ENCODE measurements at regions not wholly inside any gene's neighbourhood (a gene's known extent, or its start where the extent isn't known, plus 50 kb on each side); places are given as distances from the start of the nearest gene placed in this dataset.

DNA sequence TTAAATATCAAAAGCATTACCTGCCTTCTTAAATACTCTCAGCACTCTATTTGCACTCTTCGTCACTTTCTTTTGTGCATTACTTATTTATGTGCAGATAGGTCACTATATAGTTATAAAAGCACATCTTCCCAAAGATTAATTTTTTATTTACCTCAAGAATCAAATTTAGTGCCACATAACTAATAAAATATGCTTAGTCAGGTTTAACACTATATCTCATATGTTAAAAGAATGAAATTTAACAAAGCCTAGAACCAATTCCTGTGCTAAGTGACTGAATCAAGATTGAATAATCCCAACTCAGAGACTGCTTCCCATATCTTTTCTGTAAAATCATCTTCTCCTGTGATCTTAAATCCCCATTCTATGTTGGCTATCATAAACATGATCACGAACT, 957.5 kb upstream of the NXPH2 start:
- TF ChIP-seq, protein P1, sequence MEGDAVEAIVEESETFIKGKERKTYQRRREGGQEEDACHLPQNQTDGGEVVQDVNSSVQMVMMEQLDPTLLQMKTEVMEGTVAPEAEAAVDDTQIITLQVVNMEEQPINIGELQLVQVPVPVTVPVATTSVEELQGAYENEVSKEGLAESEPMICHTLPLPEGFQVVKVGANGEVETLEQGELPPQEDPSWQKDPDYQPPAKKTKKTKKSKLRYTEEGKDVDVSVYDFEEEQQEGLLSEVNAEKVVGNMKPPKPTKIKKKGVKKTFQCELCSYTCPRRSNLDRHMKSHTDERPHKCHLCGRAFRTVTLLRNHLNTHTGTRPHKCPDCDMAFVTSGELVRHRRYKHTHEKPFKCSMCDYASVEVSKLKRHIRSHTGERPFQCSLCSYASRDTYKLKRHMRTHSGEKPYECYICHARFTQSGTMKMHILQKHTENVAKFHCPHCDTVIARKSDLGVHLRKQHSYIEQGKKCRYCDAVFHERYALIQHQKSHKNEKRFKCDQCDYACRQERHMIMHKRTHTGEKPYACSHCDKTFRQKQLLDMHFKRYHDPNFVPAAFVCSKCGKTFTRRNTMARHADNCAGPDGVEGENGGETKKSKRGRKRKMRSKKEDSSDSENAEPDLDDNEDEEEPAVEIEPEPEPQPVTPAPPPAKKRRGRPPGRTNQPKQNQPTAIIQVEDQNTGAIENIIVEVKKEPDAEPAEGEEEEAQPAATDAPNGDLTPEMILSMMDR (IDR thresholded peaks at IDR 0.05; ENCODE audit: borderline replicate concordance, extremely low read depth, low read length, poor library complexity, severe bottlenecking): no peak
- TF ChIP-seq EZH2 (IDR thresholded peaks at IDR 0.05; ENCODE audit: borderline replicate concordance, low read depth, low read length, severe bottlenecking): no peak

Measured in DND-41 (cell line).